HepG2 (cell line): ENCODE measurements at regions not wholly inside any gene's neighbourhood (a gene's known extent, or its start where the extent isn't known, plus 50 kb on each side); places are given as distances from the start of the nearest gene placed in this dataset.

Experiments
- ELF3 ChIP-seq: IDR thresholded peaks from 2 replicates; pipeline ENCODE4 v1.6.1; 2016; ENCODE audit warnings: missing genetic modification reagents, missing compliant biosample characterization
- HIC2 ChIP-seq: sonication (generic); formaldehyde crosslinking; IDR thresholded peaks from 2 replicates; pipeline ENCODE4 v1.9.0; 2022; ENCODE audit warnings: low read depth, missing genetic modification reagents
- MXD4 ChIP-seq: IDR thresholded peaks from 2 replicates; pipeline ENCODE4 v1.6.1; 2016; ENCODE audit warnings: mild to moderate bottlenecking, missing biosample characterization, missing genetic modification reagents
- ZFY ChIP-seq: sonication (generic); formaldehyde crosslinking; IDR thresholded peaks from 2 replicates; pipeline ENCODE4 v1.4.0; 2020; ENCODE audit warnings: missing genetic modification reagents
- ZKSCAN1 ChIP-seq: fragments of 150-350 bp; IDR thresholded peaks from 2 replicates; pipeline ENCODE4 v1.6.1; 2014; ENCODE audit warnings: low read length
- ZNF10 ChIP-seq: sonication (generic); formaldehyde crosslinking; IDR thresholded peaks from 2 replicates; pipeline ENCODE4 v1.4.0; 2020; ENCODE audit warnings: mild to moderate bottlenecking, low read depth, missing genetic modification reagents, borderline replicate concordance
- ZNF232 ChIP-seq: sonication (generic); formaldehyde crosslinking; IDR thresholded peaks from 2 replicates; pipeline ENCODE4 v1.4.0; 2020; ENCODE audit warnings: missing genetic modification reagents, borderline replicate concordance
- ZNF354B ChIP-seq: sonication (generic); formaldehyde crosslinking; IDR thresholded peaks from 2 replicates; pipeline ENCODE4 v1.8.0; 2022; ENCODE audit warnings: mild to moderate bottlenecking, missing genetic modification reagents
- ZNF431 ChIP-seq: sonication (generic); formaldehyde crosslinking; IDR thresholded peaks from 2 replicates; pipeline ENCODE4 v1.9.0; 2022; ENCODE audit warnings: missing genetic modification reagents, low read depth, mild to moderate bottlenecking, borderline replicate concordance
- ZNF512B ChIP-seq: sonication (generic); formaldehyde crosslinking; IDR thresholded peaks from 2 replicates; pipeline ENCODE4 v1.5.1; 2020; ENCODE audit warnings: missing genetic modification reagents, mild to moderate bottlenecking, borderline replicate concordance
- ZNF609 ChIP-seq: sonication (generic); formaldehyde crosslinking; IDR thresholded peaks from 2 replicates; pipeline ENCODE4 v1.4.0; 2020; ENCODE audit warnings: mild to moderate bottlenecking, missing genetic modification reagents, borderline replicate concordance
- ZNF724P ChIP-seq: sonication (generic); formaldehyde crosslinking; IDR thresholded peaks from 2 replicates; pipeline ENCODE4 v1.8.0; 2022; ENCODE audit warnings: missing genetic modification reagents, borderline replicate concordance
- ZNF747 ChIP-seq: sonication (generic); formaldehyde crosslinking; IDR thresholded peaks from 2 replicates; pipeline ENCODE4 v1.8.1; 2023; ENCODE audit warnings: missing genetic modification reagents, mild to moderate bottlenecking, borderline replicate concordance
- ZSCAN22 ChIP-seq: sonication (generic); formaldehyde crosslinking; IDR thresholded peaks from 2 replicates; pipeline ENCODE4 v1.4.0; 2020; ENCODE audit warnings: mild to moderate bottlenecking, missing genetic modification reagents
- TF ChIP-seq, protein P1 (sequence below): sonication (generic); formaldehyde crosslinking; IDR thresholded peaks from 2 replicates; pipeline ENCODE4 v1.4.0; 2020; ENCODE audit warnings: missing genetic modification reagents, mild to moderate bottlenecking, borderline replicate concordance
- TF ChIP-seq, protein P2 (sequence below): sonication (generic); formaldehyde crosslinking; IDR thresholded peaks from 2 replicates; pipeline ENCODE4 v1.8.1; 2023; ENCODE audit warnings: mild to moderate bottlenecking, missing genetic modification reagents

DNA sequence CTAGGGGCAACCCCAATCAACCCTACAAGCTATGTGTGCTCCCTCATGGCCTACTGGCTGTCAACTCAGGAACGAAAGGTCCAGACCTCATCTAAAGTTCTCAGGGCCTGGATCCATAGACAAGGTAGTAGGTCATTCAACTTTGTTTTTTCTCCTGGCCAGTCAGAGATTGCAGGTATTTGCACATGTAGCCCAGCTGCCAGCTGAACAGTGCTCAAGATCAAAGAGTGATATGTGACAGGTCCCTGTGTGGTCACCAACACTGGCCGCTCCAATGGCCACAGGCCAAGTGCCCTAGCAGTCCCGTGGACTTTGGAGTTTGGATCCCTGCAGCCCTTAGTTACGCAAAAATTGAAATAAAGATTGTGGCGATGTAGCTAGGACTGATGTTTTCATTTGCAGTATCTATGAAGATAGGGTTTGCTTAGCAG, 60.6 kb upstream of the ATXN1 start (continued):
- TF ChIP-seq, protein P1, sequence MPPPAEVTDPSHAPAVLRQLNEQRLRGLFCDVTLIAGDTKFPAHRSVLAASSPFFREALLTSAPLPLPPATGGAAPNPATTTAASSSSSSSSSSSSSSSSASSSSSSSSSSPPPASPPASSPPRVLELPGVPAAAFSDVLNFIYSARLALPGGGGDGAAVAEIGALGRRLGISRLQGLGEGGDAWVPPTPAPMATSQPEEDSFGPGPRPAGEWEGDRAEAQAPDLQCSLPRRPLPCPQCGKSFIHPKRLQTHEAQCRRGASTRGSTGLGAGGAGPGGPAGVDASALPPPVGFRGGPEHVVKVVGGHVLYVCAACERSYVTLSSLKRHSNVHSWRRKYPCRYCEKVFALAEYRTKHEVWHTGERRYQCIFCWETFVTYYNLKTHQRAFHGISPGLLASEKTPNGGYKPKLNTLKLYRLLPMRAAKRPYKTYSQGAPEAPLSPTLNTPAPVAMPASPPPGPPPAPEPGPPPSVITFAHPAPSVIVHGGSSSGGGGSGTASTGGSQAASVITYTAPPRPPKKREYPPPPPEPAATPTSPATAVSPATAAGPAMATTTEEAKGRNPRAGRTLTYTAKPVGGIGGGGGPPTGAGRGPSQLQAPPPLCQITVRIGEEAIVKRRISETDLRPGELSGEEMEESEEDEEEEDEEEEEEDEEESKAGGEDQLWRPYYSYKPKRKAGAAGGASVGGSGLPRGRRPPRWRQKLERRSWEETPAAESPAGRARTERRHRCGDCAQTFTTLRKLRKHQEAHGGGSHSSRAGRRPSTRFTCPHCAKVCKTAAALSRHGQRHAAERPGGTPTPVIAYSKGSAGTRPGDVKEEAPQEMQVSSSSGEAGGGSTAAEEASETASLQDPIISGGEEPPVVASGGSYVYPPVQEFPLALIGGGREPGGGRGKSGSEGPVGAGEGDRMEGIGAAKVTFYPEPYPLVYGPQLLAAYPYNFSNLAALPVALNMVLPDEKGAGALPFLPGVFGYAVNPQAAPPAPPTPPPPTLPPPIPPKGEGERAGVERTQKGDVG (CRISPR knock-in tag), result peak; percentile 97; the same call in 1 of the 2 replicates
- no peak for TF ChIP-seq ZNF10 (CRISPR knock-in tag)
- TF ChIP-seq ZNF724P (CRISPR knock-in tag), result 0 out of 2 replicates have a peak, but pooled peaks have one; percentile 16
- TF ChIP-seq HIC2 (CRISPR knock-in tag), result peak; percentile 85
- peak; percentile 86; the same call in 1 of the 2 replicates for TF ChIP-seq ZNF354B (CRISPR knock-in tag)
- peak; percentile 95 for TF ChIP-seq MXD4
- TF ChIP-seq ZNF609, result peak; percentile 91
- peak; percentile 15; the same call in 1 of the 2 replicates for TF ChIP-seq ZKSCAN1
- TF ChIP-seq ZNF232 (CRISPR knock-in tag), result peak; percentile 88; the same call in 1 of the 2 replicates
- TF ChIP-seq ZNF431 (CRISPR knock-in tag), result peak; percentile 95
- no peak for TF ChIP-seq ZNF747 (CRISPR knock-in tag)
- peak; percentile 93; the same call in 1 of the 2 replicates for TF ChIP-seq ZNF512B
- TF ChIP-seq ELF3, result peak; percentile 95
- TF ChIP-seq, protein P2, sequence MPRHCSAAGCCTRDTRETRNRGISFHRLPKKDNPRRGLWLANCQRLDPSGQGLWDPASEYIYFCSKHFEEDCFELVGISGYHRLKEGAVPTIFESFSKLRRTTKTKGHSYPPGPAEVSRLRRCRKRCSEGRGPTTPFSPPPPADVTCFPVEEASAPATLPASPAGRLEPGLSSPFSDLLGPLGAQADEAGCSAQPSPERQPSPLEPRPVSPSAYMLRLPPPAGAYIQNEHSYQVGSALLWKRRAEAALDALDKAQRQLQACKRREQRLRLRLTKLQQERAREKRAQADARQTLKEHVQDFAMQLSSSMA, result 0 out of 2 replicates have a peak, but pooled peaks have one; percentile 54
- TF ChIP-seq ZFY, result peak; percentile 60; the same call in 1 of the 2 replicates
- TF ChIP-seq ZSCAN22 (CRISPR knock-in tag), result no peak
